ENCODE measurements at regions not wholly inside any gene's neighbourhood (a gene's known extent, or its start where the extent isn't known, plus 50 kb on each side); places are given as distances from the start of the nearest gene placed in this dataset.

DNA sequence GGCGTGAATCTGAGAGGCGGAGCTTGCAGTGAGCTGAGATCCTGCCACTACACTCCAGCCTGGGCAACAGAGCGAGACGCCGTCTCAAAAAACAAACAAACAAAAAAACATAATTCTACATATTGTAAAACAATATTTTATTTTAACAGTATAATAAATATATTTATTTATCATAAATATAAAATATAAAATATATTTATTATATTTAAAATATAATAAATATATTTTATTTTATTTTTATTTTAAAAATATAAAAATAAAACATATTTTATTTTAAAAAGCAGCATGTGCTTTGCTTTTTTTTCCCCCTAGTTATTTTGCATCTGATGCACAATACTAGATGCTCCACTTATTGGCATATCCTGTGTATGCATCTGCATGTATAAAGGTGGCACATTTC is 1634.6 kb upstream of the PCDH20 start:
- Mint-ChIP-seq H3K4me1 (ENCODE audit: low read depth) (no peaks in the 10 kb centered on the region), H3K36me3 (ENCODE audit: low read depth) (no peaks in the 10 kb centered on the region), H3K27ac (no peak overlapping the region), H3K9me3 (peaks cover 45% of the 10 kb centered on the region), H3K27me3 (ENCODE audit: low read depth) (no peaks in the 10 kb centered on the region), H3K4me3 (no peak overlapping the region)
- DNase-seq (ENCODE audit: low spot score): no peak

- no peaks in the 10 kb centered on the region for H3K27me3 Mint-ChIP-seq (ENCODE audit: low read depth)
- H3K4me3 Mint-ChIP-seq: no peak overlapping the region
- no peaks in the 10 kb centered on the region for H3K36me3 Mint-ChIP-seq (ENCODE audit: low read depth)
- peaks cover 40% of the 10 kb centered on the region for H3K9me3 Mint-ChIP-seq
- DNase-seq (ENCODE audit: low spot score): no peak
- H3K27ac Mint-ChIP-seq: no peak overlapping the region
- no peaks in the 10 kb centered on the region for H3K4me1 Mint-ChIP-seq (ENCODE audit: low read depth)
Observed at GRCh38 chr13:63048653-63049052, 1633.0 kb upstream of the PCDH20 start.

- no peak overlapping the region for H3K27ac Mint-ChIP-seq
- H3K27me3 Mint-ChIP-seq (ENCODE audit: low read depth): no peaks in the 10 kb centered on the region
- no peak overlapping the region for H3K4me3 Mint-ChIP-seq
- H3K4me1 Mint-ChIP-seq (ENCODE audit: low read depth): no peaks in the 10 kb centered on the region
- no peak for DNase-seq (ENCODE audit: low spot score)
- H3K36me3 Mint-ChIP-seq (ENCODE audit: low read depth): no peaks in the 10 kb centered on the region
- peaks cover 39% of the 10 kb centered on the region for H3K9me3 Mint-ChIP-seq
Observed at GRCh38 chr13:63044589-63045313, 1629.1 kb upstream of the PCDH20 start.

DNA sequence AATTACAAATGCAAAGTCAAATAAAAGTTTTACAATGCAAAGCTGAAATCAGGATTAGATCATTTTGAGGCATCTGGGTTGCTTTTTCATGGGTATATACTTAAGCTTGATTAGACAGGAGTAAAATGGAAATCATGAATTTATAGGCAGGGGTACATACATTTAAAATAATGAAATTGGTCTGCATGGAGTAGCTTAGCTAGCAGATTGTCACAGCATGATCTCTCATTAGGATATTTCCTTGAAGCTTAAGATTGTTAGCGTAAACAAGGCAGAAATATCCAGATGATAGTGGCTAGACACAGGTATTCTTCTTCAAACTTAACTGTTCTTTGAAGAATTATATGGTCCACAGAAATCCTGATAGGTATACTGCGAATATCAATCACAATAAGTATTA is 1627.0 kb upstream of the PCDH20 start:
- no peak overlapping the region for H3K27ac Mint-ChIP-seq
- peaks cover 51% of the 10 kb centered on the region for H3K9me3 Mint-ChIP-seq
- no peaks in the 10 kb centered on the region for H3K27me3 Mint-ChIP-seq (ENCODE audit: low read depth)
- DNase-seq (ENCODE audit: low spot score): no peak
- no peaks in the 10 kb centered on the region for H3K36me3 Mint-ChIP-seq (ENCODE audit: low read depth)
- H3K4me1 Mint-ChIP-seq (ENCODE audit: low read depth): no peaks in the 10 kb centered on the region
- H3K4me3 Mint-ChIP-seq: no peak overlapping the region

GRCh38 chr13:63041640-63042414 is 1626.2 kb upstream of the PCDH20 start:
- Mint-ChIP-seq H3K27me3 (ENCODE audit: low read depth) (no peaks in the 10 kb centered on the region), H3K27ac (no peak overlapping the region), H3K4me1 (ENCODE audit: low read depth) (no peaks in the 10 kb centered on the region), H3K9me3 (peaks cover 48% of the 10 kb centered on the region), H3K4me3 (no peak overlapping the region), H3K36me3 (ENCODE audit: low read depth) (no peaks in the 10 kb centered on the region)
- no peak for DNase-seq (ENCODE audit: low spot score)

DNA sequence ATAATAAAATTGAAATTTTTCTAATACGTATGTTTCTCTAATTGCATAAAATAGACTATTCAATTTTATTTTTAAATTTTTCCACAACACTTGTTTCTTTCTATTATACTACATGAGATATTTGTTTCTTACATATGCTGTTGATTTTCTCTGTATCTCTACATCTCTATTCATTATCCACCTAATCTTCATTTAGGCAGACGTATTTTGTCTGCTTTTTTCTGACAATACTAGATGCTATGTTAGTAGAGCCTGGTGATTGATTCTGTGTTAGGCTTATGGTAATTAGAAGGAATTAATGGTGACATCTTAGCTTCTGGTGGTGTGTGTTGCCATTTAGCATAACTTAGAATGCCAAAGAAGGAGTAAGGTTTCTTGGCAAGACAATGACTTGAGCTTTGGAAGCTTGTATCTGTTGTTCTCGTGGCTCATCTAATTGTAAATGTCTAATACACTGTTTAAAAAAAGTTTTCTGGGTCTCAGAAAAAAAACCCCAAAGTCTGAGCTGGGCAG is 1610.7 kb upstream of the PCDH20 start:
- no peak for DNase-seq (ENCODE audit: low spot score)
- no peaks in the 10 kb centered on the region for H3K27me3 Mint-ChIP-seq (ENCODE audit: low read depth)
- H3K27ac Mint-ChIP-seq: no peak overlapping the region
- H3K4me3 Mint-ChIP-seq: no peak overlapping the region
- no peaks in the 10 kb centered on the region for H3K36me3 Mint-ChIP-seq (ENCODE audit: low read depth)
- H3K4me1 Mint-ChIP-seq (ENCODE audit: low read depth): no peaks in the 10 kb centered on the region
- H3K9me3 Mint-ChIP-seq: peaks cover 25% of the 10 kb centered on the region

- H3K4me3 Mint-ChIP-seq: no peak overlapping the region
- DNase-seq (ENCODE audit: low spot score): no peak
- H3K9me3 Mint-ChIP-seq: peaks cover 25% of the 10 kb centered on the region
- H3K36me3 Mint-ChIP-seq (ENCODE audit: low read depth): no peaks in the 10 kb centered on the region
- no peaks in the 10 kb centered on the region for H3K27me3 Mint-ChIP-seq (ENCODE audit: low read depth)
- no peaks in the 10 kb centered on the region for H3K4me1 Mint-ChIP-seq (ENCODE audit: low read depth)
- no peak overlapping the region for H3K27ac Mint-ChIP-seq
Observed at GRCh38 chr13:63025741-63026140, 1610.1 kb upstream of the PCDH20 start.

DNA sequence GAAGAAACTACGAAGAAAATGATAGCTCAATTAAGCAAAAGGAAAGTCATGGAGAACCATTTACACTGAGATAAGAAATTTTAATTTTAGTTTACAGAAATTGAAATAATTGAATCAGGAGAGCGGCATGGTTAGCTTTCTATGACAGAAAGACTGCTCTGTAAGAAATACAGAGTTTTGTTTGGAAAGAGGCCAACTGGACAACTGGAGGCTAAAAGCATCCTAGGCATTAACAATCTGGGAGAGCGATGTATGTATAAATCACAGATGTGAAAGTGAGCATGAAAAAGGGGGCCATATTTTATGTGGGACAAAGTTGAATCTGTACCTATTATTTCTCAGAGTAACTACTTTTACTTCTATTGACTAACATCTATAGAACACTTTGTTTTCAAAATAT is 1608.8 kb upstream of the PCDH20 start:
- H3K27me3 Mint-ChIP-seq (ENCODE audit: low read depth): no peaks in the 10 kb centered on the region
- no peak overlapping the region for H3K4me3 Mint-ChIP-seq
- no peaks in the 10 kb centered on the region for H3K4me1 Mint-ChIP-seq (ENCODE audit: low read depth)
- H3K27ac Mint-ChIP-seq: no peak overlapping the region
- H3K9me3 Mint-ChIP-seq: peaks cover 19% of the 10 kb centered on the region
- DNase-seq (ENCODE audit: low spot score): no peak
- no peaks in the 10 kb centered on the region for H3K36me3 Mint-ChIP-seq (ENCODE audit: low read depth)

DNA sequence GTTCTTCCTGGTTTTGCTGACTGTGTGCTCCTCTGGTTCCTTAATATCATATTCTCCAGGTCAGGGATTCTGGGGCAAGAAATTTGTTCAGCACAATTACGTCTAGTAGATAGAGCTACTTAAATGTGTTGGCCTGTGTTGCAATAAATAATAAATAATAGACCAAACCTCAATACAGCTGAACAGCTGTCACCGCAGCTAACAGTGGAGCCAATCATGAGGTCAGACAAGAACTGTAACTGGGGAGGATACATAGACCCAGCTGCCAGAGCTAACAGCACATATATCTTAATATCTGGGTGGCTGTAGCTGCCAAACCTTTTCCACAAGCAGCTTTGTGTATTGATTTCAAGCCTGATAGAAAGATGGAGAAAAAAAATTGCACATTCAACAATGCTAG is 1596.3 kb upstream of the PCDH20 start:
- Mint-ChIP-seq H3K4me3 (no peak overlapping the region), H3K27me3 (ENCODE audit: low read depth) (no peaks in the 10 kb centered on the region), H3K4me1 (ENCODE audit: low read depth) (no peaks in the 10 kb centered on the region), H3K9me3 (peaks cover 44% of the 10 kb centered on the region), H3K36me3 (ENCODE audit: low read depth) (no peaks in the 10 kb centered on the region), H3K27ac (no peak overlapping the region)
- no peak for DNase-seq (ENCODE audit: low spot score)

DNA sequence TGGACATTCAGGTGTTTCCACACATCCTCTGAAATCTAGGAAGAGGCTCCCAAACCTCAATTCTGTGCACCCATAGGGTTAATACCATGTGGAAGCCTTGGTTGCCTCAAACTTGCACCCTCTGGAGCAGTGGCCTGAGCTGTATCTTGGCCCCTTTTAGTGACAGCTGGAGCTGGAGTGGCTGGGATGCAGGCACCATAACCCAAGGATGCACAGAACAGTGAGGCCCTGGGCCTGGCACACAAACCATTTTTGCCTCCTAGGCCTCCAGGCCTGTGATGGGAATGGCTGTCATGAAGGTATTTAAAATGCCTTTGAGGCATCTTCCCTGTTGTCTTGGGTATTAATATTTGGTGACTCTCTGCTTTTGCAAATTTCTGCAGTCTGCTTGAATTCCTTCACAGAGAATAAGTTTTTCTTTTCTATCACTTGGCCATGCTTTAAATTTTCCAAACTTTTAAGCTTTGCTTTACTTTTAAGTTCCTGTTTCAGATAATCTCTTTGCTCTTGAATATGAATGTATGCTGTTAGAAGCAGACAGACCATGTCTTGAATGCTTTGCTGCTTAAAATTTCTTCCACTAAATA is 1594.5 kb upstream of the PCDH20 start:
- Mint-ChIP-seq H3K9me3 (peaks cover 49% of the 10 kb centered on the region), H3K4me3 (no peak overlapping the region)

GRCh38 chr13:63005625-63006024 is 1590.0 kb upstream of the PCDH20 start:
- Mint-ChIP-seq H3K9me3 (peaks cover 70% of the 10 kb centered on the region), H3K27me3 (ENCODE audit: low read depth) (no peaks in the 10 kb centered on the region), H3K36me3 (ENCODE audit: low read depth) (no peaks in the 10 kb centered on the region), H3K27ac (no peak overlapping the region), H3K4me1 (ENCODE audit: low read depth) (no peaks in the 10 kb centered on the region), H3K4me3 (no peak overlapping the region)
- DNase-seq (ENCODE audit: low spot score): no peak

More for the DNA sequence above, 1594.5 kb upstream of the PCDH20 start:
- H3K27ac Mint-ChIP-seq: no peak overlapping the region
- no peaks in the 10 kb centered on the region for H3K4me1 Mint-ChIP-seq (ENCODE audit: low read depth)
- no peak for DNase-seq (ENCODE audit: low spot score)
- H3K36me3 Mint-ChIP-seq (ENCODE audit: low read depth): no peaks in the 10 kb centered on the region
- H3K27me3 Mint-ChIP-seq (ENCODE audit: low read depth): no peaks in the 10 kb centered on the region

- Mint-ChIP-seq H3K27ac (no peak overlapping the region), H3K4me3 (no peak overlapping the region), H3K4me1 (ENCODE audit: low read depth) (no peaks in the 10 kb centered on the region), H3K36me3 (ENCODE audit: low read depth) (no peaks in the 10 kb centered on the region), H3K9me3 (peaks cover 56% of the 10 kb centered on the region), H3K27me3 (ENCODE audit: low read depth) (no peaks in the 10 kb centered on the region)
- DNase-seq (ENCODE audit: low spot score): no peak
Observed at GRCh38 chr13:62997696-62998095, 1582.0 kb upstream of the PCDH20 start.

- Mint-ChIP-seq H3K27me3 (ENCODE audit: low read depth) (no peaks in the 10 kb centered on the region), H3K9me3 (peaks cover 54% of the 10 kb centered on the region), H3K4me3 (no peak overlapping the region), H3K4me1 (ENCODE audit: low read depth) (no peaks in the 10 kb centered on the region), H3K27ac (no peak overlapping the region), H3K36me3 (ENCODE audit: low read depth) (no peaks in the 10 kb centered on the region)
- no peak for DNase-seq (ENCODE audit: low spot score)
Observed at GRCh38 chr13:62997038-62997599, 1581.5 kb upstream of the PCDH20 start.

- Mint-ChIP-seq H3K27ac (no peak overlapping the region), H3K9me3 (peaks cover 35% of the 10 kb centered on the region), H3K36me3 (ENCODE audit: low read depth) (no peaks in the 10 kb centered on the region), H3K4me3 (no peak overlapping the region), H3K4me1 (ENCODE audit: low read depth) (no peaks in the 10 kb centered on the region), H3K27me3 (ENCODE audit: low read depth) (no peaks in the 10 kb centered on the region)
- DNase-seq (ENCODE audit: low spot score): no peak
Observed at GRCh38 chr13:62973804-62974203, 1558.2 kb upstream of the PCDH20 start.
